ENCODE measurements at regions not wholly inside any gene's neighbourhood (a gene's known extent, or its start where the extent isn't known, plus 50 kb on each side); places are given as distances from the start of the nearest gene placed in this dataset.

- DNase-seq (ENCODE audit: low read depth in 2 of 2) = no peak
Measured at GRCh38 chr10:5310914-5311313, 53.9 kb upstream of the UCN3 start.

GRCh38 chr10:5311617-5312016 lies 53.1 kb upstream of the UCN3 start:
- DNase-seq (ENCODE audit: low read depth in 2 of 2) = no peak

- no peak for DNase-seq (ENCODE audit: low read depth in 2 of 2)
Measured at GRCh38 chr10:5314840-5315239, 49.9 kb upstream of the UCN3 start.
